ENCODE measurements at regions not wholly inside any gene's neighbourhood (a gene's known extent, or its start where the extent isn't known, plus 50 kb on each side); places are given as distances from the start of the nearest gene placed in this dataset.

- H3K4me2 ChIP-seq (ENCODE audit: low read length): no peak overlapping the region
- Mint-ChIP-seq H3K9me3 (ENCODE audit: unreplicated experiment) (no peaks in the 10 kb centered on the region), H3K27ac (ENCODE audit: unreplicated experiment) (no peak overlapping the region), H3K4me3 (ENCODE audit: unreplicated experiment) (no peak overlapping the region), H3K4me1 (ENCODE audit: low read depth, unreplicated experiment) (peaks cover 6% of the 10 kb centered on the region), H3K27me3 (ENCODE audit: low read depth, unreplicated experiment) (no peaks in the 10 kb centered on the region), H3K36me3 (ENCODE audit: low read depth, unreplicated experiment) (no peaks in the 10 kb centered on the region)
- H3K36me3 ChIP-seq (ENCODE audit: insufficient read depth, low read length): no peaks in the 10 kb centered on the region
- no peak overlapping the region for H3K4me3 ChIP-seq (ENCODE audit: insufficient read depth, low read depth, low read length)
- H3K4me1 ChIP-seq (ENCODE audit: insufficient read depth, low read length): no peaks in the 10 kb centered on the region
- no peak for DNase-seq (ENCODE audit: low read depth)
- TF ChIP-seq CTCF (IDR thresholded peaks at IDR 0.05; ENCODE audit: insufficient read depth, low read depth, low read length): no peak
- no peak for TF ChIP-seq EZH2 (IDR thresholded peaks at IDR 0.05; ENCODE audit: insufficient read depth, low read length)
- H3K9ac ChIP-seq (ENCODE audit: low read length): no peak overlapping the region
- H3K27ac ChIP-seq (ENCODE audit: low read depth, low read length): no peak overlapping the region
- no peaks in the 10 kb centered on the region for H3K9me3 ChIP-seq (ENCODE audit: insufficient read depth, low read depth, low read length)
- no peaks in the 10 kb centered on the region for H3K27me3 ChIP-seq (ENCODE audit: insufficient read depth, low read length)
- H2AFZ ChIP-seq (ENCODE audit: low read depth, low read length): no peak overlapping the region
- H4K20me1 ChIP-seq (ENCODE audit: insufficient read depth, low read length): no peaks in the 10 kb centered on the region
- no peaks in the 10 kb centered on the region for H3K79me2 ChIP-seq (ENCODE audit: insufficient read depth, low read length)
- no peak for FAIRE-seq
These were observed 432.8 kb upstream of the SYT4 start for GRCh38 chr18:43710135-43710534.

GRCh38 chr18:43714343-43715010 is 437.2 kb upstream of the SYT4 start:
- Histone ChIP-seq H3K4me2 (ENCODE audit: low read length) (no peak overlapping the region), H3K27ac (ENCODE audit: low read depth, low read length) (no peak overlapping the region), H4K20me1 (ENCODE audit: insufficient read depth, low read length) (no peaks in the 10 kb centered on the region), H2AFZ (ENCODE audit: low read depth, low read length) (no peak overlapping the region), H3K36me3 (ENCODE audit: insufficient read depth, low read length) (no peaks in the 10 kb centered on the region), H3K4me1 (ENCODE audit: insufficient read depth, low read length) (no peaks in the 10 kb centered on the region), H3K9me3 (ENCODE audit: insufficient read depth, low read depth, low read length) (no peaks in the 10 kb centered on the region), H3K4me3 (ENCODE audit: insufficient read depth, low read depth, low read length) (no peak overlapping the region), H3K79me2 (ENCODE audit: insufficient read depth, low read length) (no peaks in the 10 kb centered on the region), H3K9ac (ENCODE audit: low read length) (no peak overlapping the region), H3K27me3 (ENCODE audit: insufficient read depth, low read length) (no peaks in the 10 kb centered on the region)
- Mint-ChIP-seq H3K9me3 (ENCODE audit: unreplicated experiment) (no peaks in the 10 kb centered on the region), H3K4me3 (ENCODE audit: unreplicated experiment) (no peak overlapping the region), H3K4me1 (ENCODE audit: low read depth, unreplicated experiment) (peaks cover 6% of the 10 kb centered on the region), H3K27me3 (ENCODE audit: low read depth, unreplicated experiment) (no peaks in the 10 kb centered on the region), H3K27ac (ENCODE audit: unreplicated experiment) (no peak overlapping the region), H3K36me3 (ENCODE audit: low read depth, unreplicated experiment) (no peaks in the 10 kb centered on the region)
- TF ChIP-seq CTCF (IDR thresholded peaks at IDR 0.05; ENCODE audit: insufficient read depth, low read depth, low read length): no peak
- no peak for TF ChIP-seq EZH2 (IDR thresholded peaks at IDR 0.05; ENCODE audit: insufficient read depth, low read length)
- FAIRE-seq (no peak), DNase-seq (ENCODE audit: low read depth) (no peak)

GRCh38 chr18:43719267-43719795 is 442.0 kb upstream of the SYT4 start:
- no peaks in the 10 kb centered on the region for H3K27me3 Mint-ChIP-seq (ENCODE audit: low read depth, unreplicated experiment)
- no peak overlapping the region for H3K4me2 ChIP-seq (ENCODE audit: low read length)
- no peak overlapping the region for H3K9ac ChIP-seq (ENCODE audit: low read length)
- no peak for FAIRE-seq
- no peaks in the 10 kb centered on the region for H3K9me3 ChIP-seq (ENCODE audit: insufficient read depth, low read depth, low read length)
- no peaks in the 10 kb centered on the region for H3K4me1 ChIP-seq (ENCODE audit: insufficient read depth, low read length)
- no peaks in the 10 kb centered on the region for H3K4me1 Mint-ChIP-seq (ENCODE audit: low read depth, unreplicated experiment)
- H3K4me3 ChIP-seq (ENCODE audit: insufficient read depth, low read depth, low read length): no peak overlapping the region
- H4K20me1 ChIP-seq (ENCODE audit: insufficient read depth, low read length): no peaks in the 10 kb centered on the region
- no peak for DNase-seq (ENCODE audit: low read depth)
- H2AFZ ChIP-seq (ENCODE audit: low read depth, low read length): no peak overlapping the region
- no peaks in the 10 kb centered on the region for H3K36me3 ChIP-seq (ENCODE audit: insufficient read depth, low read length)
- no peak overlapping the region for H3K4me3 Mint-ChIP-seq (ENCODE audit: unreplicated experiment)
- H3K79me2 ChIP-seq (ENCODE audit: insufficient read depth, low read length): no peaks in the 10 kb centered on the region
- H3K27ac Mint-ChIP-seq (ENCODE audit: unreplicated experiment): no peak overlapping the region
- TF ChIP-seq EZH2 (IDR thresholded peaks at IDR 0.05; ENCODE audit: insufficient read depth, low read length): no peak
- no peak for TF ChIP-seq CTCF (IDR thresholded peaks at IDR 0.05; ENCODE audit: insufficient read depth, low read depth, low read length)
- H3K27me3 ChIP-seq (ENCODE audit: insufficient read depth, low read length): no peaks in the 10 kb centered on the region
- no peaks in the 10 kb centered on the region for H3K36me3 Mint-ChIP-seq (ENCODE audit: low read depth, unreplicated experiment)
- H3K9me3 Mint-ChIP-seq (ENCODE audit: unreplicated experiment): peaks cover 8% of the 10 kb centered on the region
- no peak overlapping the region for H3K27ac ChIP-seq (ENCODE audit: low read depth, low read length)
